DND-41 (cell line): ENCODE measurements at regions not wholly inside any gene's neighbourhood (a gene's known extent, or its start where the extent isn't known, plus 50 kb on each side); places are given as distances from the start of the nearest gene placed in this dataset.
"Not testable (repeated sequence)": the region's sequence is repeated elsewhere in the genome, so short reads cannot be mapped to it uniquely, and the experiment has no call there.

Source experiments
- ATAC-seq: fragments of 200-7000 bp; cut with Tn5 transposase; 3 replicates; pipeline ENCODE4 v1.9.1; 2021; ENCODE audit warnings: low read depth; ENCODE audit not compliant: insufficient read depth
- DNase-seq: peaks from one replicate; pipeline ENCODE4 v3.0.0-alpha.2; 2020
- H2AFZ ChIP-seq: 2 replicates; pipeline ENCODE4 v1.6.0; 2012; ENCODE audit warnings: low read depth, low read length
- H3K27ac ChIP-seq: 2 replicates; pipeline ENCODE4 v1.5.1; 2012; ENCODE audit warnings: low read length, inconsistent platforms
- H3K27me3 ChIP-seq: fragments of 200-600 bp; sonication (generic); 2 replicates; pipeline ENCODE4 v1.6.0; 2012; ENCODE audit warnings: low read length, mild to moderate bottlenecking, inconsistent platforms; ENCODE audit not compliant: insufficient read depth, poor library complexity
- H3K36me3 ChIP-seq: 2 replicates; pipeline ENCODE4 v1.5.1; 2012; ENCODE audit warnings: low read length, inconsistent platforms; ENCODE audit not compliant: insufficient read depth
- H3K4me1 ChIP-seq: 2 replicates; pipeline ENCODE4 v1.5.1; 2012; ENCODE audit warnings: mild to moderate bottlenecking, low read length; ENCODE audit not compliant: insufficient read depth
- H3K4me2 ChIP-seq: 2 replicates; pipeline ENCODE4 v1.6.0; 2012; ENCODE audit warnings: mild to moderate bottlenecking, moderate library complexity, low read length, inconsistent platforms; ENCODE audit not compliant: insufficient read depth
- H3K4me3 ChIP-seq, 2 experiments: fragments of 200-600 bp in 1 of 2; shearing (Covaris generic) in 1 of 2; 2 replicates each; pipeline ENCODE4 v1.5.1; 2012 to 2016; ENCODE audit warnings: inconsistent platforms in 2 of 2, low read length in 2 of 2, mild to moderate bottlenecking in 2 of 2, low read depth in 1 of 2, moderate library complexity in 1 of 2
- H3K79me2 ChIP-seq: 2 replicates; pipeline ENCODE4 v1.6.0; 2012; ENCODE audit warnings: low read length, inconsistent platforms; ENCODE audit not compliant: insufficient read depth
- H3K9ac ChIP-seq: 2 replicates; pipeline ENCODE4 v1.6.0; 2012; ENCODE audit warnings: low read depth, mild to moderate bottlenecking, inconsistent platforms, low read length, moderate library complexity
- H3K9me3 ChIP-seq: 2 replicates; pipeline ENCODE4 v1.5.1; 2012; ENCODE audit warnings: low read length, moderate library complexity, mild to moderate bottlenecking, inconsistent platforms; ENCODE audit not compliant: insufficient read depth, severe bottlenecking
- H4K20me1 ChIP-seq: 2 replicates; pipeline ENCODE4 v1.6.0; 2012; ENCODE audit warnings: low read length; ENCODE audit not compliant: insufficient read depth
- EZH2 ChIP-seq: IDR thresholded peaks from 3 replicates; pipeline ENCODE4 v1.6.1; 2012; ENCODE audit warnings: borderline replicate concordance, low read depth, mild to moderate bottlenecking, moderate library complexity, low read length, inconsistent platforms; ENCODE audit not compliant: severe bottlenecking
- TF ChIP-seq, protein P1 (sequence below): IDR thresholded peaks from 2 replicates; pipeline ENCODE4 v1.5.1; 2012; ENCODE audit warnings: borderline replicate concordance, low read length, moderate library complexity, mild to moderate bottlenecking; ENCODE audit not compliant: poor library complexity, severe bottlenecking; ENCODE audit errors: extremely low read depth

DNA sequence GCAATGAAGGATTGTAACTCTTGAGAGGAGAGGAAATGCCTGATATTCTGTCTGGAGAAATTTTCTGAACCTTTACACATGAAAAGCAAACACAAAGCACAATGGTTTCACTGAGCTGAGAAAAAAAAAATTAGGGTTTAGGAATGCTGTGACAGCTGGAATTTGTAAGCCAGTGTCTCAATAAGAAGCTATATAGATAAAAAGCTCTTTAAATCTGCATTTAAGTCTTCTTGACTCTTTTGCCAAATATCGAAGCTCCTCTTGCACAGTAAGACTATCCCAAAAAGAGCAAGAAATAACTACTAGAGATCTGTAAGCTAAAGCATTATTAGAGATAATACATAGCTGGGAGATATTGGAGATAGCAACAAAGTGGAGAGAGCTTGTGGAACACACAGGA is 1334.0 kb upstream of the CITED2 start:
- ATAC-seq = no peak
- DNase-seq = no peak
- Histone ChIP-seq H3K9ac (no peak overlapping the region), H3K36me3 (no peaks in the 10 kb centered on the region), H3K4me2 (no peak overlapping the region), H3K27ac (no peak overlapping the region), H3K9me3 (no peaks in the 10 kb centered on the region), H3K27me3 (no peaks in the 10 kb centered on the region), H3K4me3 (no peak overlapping the region), H3K79me2 (no peaks in the 10 kb centered on the region), H2AFZ (no peak overlapping the region), H3K4me1 (no peaks in the 10 kb centered on the region), H4K20me1 (no peaks in the 10 kb centered on the region)
- TF ChIP-seq, protein P1, sequence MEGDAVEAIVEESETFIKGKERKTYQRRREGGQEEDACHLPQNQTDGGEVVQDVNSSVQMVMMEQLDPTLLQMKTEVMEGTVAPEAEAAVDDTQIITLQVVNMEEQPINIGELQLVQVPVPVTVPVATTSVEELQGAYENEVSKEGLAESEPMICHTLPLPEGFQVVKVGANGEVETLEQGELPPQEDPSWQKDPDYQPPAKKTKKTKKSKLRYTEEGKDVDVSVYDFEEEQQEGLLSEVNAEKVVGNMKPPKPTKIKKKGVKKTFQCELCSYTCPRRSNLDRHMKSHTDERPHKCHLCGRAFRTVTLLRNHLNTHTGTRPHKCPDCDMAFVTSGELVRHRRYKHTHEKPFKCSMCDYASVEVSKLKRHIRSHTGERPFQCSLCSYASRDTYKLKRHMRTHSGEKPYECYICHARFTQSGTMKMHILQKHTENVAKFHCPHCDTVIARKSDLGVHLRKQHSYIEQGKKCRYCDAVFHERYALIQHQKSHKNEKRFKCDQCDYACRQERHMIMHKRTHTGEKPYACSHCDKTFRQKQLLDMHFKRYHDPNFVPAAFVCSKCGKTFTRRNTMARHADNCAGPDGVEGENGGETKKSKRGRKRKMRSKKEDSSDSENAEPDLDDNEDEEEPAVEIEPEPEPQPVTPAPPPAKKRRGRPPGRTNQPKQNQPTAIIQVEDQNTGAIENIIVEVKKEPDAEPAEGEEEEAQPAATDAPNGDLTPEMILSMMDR = no peak
- no peak for TF ChIP-seq EZH2

GRCh38 chr6:140704008-140704407 is 1329.6 kb upstream of the CITED2 start:
- H3K4me2 ChIP-seq, DNase-seq, H3K4me3 ChIP-seq, H3K27ac ChIP-seq, ATAC-seq, H3K79me2 ChIP-seq, H3K9ac ChIP-seq, H4K20me1 ChIP-seq, H3K9me3 ChIP-seq, H2AFZ ChIP-seq, H3K4me1 ChIP-seq, H3K36me3 ChIP-seq, H3K27me3 ChIP-seq: not testable (repeated sequence)

DNA sequence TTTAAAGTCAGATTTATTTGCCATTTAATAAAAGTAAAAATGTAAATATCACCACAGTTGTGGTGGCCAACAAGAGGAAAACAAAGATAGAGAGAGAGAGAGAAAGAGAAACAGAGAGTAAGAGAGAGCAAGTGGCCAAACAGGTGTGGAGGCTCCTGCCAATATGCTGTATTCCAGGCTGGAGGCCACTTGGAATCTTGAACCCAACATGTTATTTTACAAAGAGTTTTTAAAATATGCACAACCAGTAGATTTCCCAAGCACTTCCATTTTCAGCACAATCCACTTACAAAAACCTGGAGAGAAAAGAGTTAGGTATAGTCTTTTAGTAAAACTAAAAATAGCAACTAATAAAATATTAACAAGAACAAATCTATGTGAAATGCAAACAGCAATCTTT is 1323.1 kb upstream of the CITED2 start:
- H3K27me3 ChIP-seq = no peaks in the 10 kb centered on the region
- H3K4me3 ChIP-seq = no peak overlapping the region
- H2AFZ ChIP-seq = no peak overlapping the region
- H3K36me3 ChIP-seq = no peaks in the 10 kb centered on the region
- H3K27ac ChIP-seq = no peak overlapping the region
- DNase-seq = no peak
- H3K4me2 ChIP-seq = no peak overlapping the region
- no peaks in the 10 kb centered on the region for H3K79me2 ChIP-seq
- no peak overlapping the region for H3K9ac ChIP-seq
- no peaks in the 10 kb centered on the region for H3K4me1 ChIP-seq
- H3K9me3 ChIP-seq = peaks cover 1% of the 10 kb centered on the region
- no peak for ATAC-seq
- no peaks in the 10 kb centered on the region for H4K20me1 ChIP-seq
- no peak for TF ChIP-seq EZH2
- TF ChIP-seq, protein P1 = no peak

GRCh38 chr6:140684776-140685550 is 1310.5 kb upstream of the CITED2 start:
- ATAC-seq (no peak), DNase-seq (no peak)
- H3K27me3 ChIP-seq = no peaks in the 10 kb centered on the region
- H3K36me3 ChIP-seq = no peaks in the 10 kb centered on the region
- no peaks in the 10 kb centered on the region for H4K20me1 ChIP-seq
- H3K4me3 ChIP-seq = no peak overlapping the region
- no peak overlapping the region for H2AFZ ChIP-seq
- no peaks in the 10 kb centered on the region for H3K9me3 ChIP-seq
- TF ChIP-seq, protein P1 = no peak
- TF ChIP-seq EZH2 = no peak
- H3K79me2 ChIP-seq = no peaks in the 10 kb centered on the region
- no peak overlapping the region for H3K4me2 ChIP-seq
- no peaks in the 10 kb centered on the region for H3K4me1 ChIP-seq
- no peak overlapping the region for H3K9ac ChIP-seq
- H3K27ac ChIP-seq = no peak overlapping the region
